AG04450 (cell line): ENCODE measurements at regions not wholly inside any gene's neighbourhood (a gene's known extent, or its start where the extent isn't known, plus 50 kb on each side); places are given as distances from the start of the nearest gene placed in this dataset.

Source experiments
- CTCF ChIA-PET: fragments of 300-600, 350-600 bp; formaldehyde crosslinking; extraction: SDS; loops from one replicate; lab custom pipeline; 2022; ENCODE audit warnings: antibody characterized with exemption, inconsistent platforms; lab: Charles Lee
- POLR2A ChIA-PET: fragments of 350-600 bp; formaldehyde crosslinking; extraction: SDS; loops from one replicate; lab custom pipeline; 2021; ENCODE audit warnings: antibody characterized with exemption, inconsistent platforms; lab: Yijun Ruan, JAX
- DNase-seq: peaks from one replicate; pipeline ENCODE4 v3.0.0-alpha.2; 2011; ENCODE audit warnings: low read depth, low spot score
- H3K27ac ChIP-seq: one replicate; pipeline ENCODE4 v1.5.1; 2012; ENCODE audit warnings: low read depth, low read length, control low read depth
- H3K27me3 ChIP-seq: one replicate; pipeline ENCODE4 v1.6.0; 2012; ENCODE audit warnings: low read length; ENCODE audit not compliant: control insufficient read depth, insufficient read depth
- H3K4me3 ChIP-seq: 2 replicates; pipeline ENCODE4 v1.5.1; 2011; ENCODE audit warnings: mild to moderate bottlenecking, low read depth, low read length, control low read depth
- H3K9me3 ChIP-seq: 2 replicates; pipeline ENCODE4 v1.5.1; 2012; ENCODE audit warnings: low read length; ENCODE audit not compliant: control insufficient read depth, insufficient read depth
- TF ChIP-seq, protein P1 (sequence below): IDR thresholded peaks from 2 replicates; pipeline ENCODE4 v1.5.1; 2011; ENCODE audit warnings: low read depth, low read length, control low read depth, inconsistent platforms

DNA sequence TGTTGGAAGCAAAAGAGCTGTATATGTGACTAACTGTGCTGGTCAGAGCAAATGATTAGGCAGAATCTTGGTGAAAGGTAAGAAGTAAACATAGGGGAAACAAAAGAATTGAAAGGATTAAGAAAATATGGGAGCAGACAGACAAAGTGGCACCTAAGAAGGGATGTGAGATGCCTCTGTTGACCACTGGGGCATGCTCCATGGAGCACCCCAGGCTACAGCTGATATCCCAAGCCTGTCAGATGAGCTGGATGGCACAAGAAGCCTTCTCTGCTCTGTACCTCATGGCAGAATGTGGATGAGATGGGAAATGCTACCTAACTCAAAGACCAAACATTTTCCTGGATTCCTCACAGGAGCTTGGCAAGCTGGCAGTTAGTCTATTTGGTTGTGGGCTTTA lies 89.3 kb upstream of the SLIT3 start:
- DNase-seq, result no peak
- Histone ChIP-seq H3K27ac (no peak overlapping the region), H3K9me3 (no peaks in the 10 kb centered on the region), H3K4me3 (no peak overlapping the region), H3K27me3 (no peaks in the 10 kb centered on the region)
- CTCF ChIA-PET, result interaction anchor here (0.6 kb wide), 1 partner anchor 1078 kb away, joined by 4 read pairs; no protein-coding TSS in a partner anchor
- POLR2A ChIA-PET, result no interaction called here
- TF ChIP-seq, protein P1, sequence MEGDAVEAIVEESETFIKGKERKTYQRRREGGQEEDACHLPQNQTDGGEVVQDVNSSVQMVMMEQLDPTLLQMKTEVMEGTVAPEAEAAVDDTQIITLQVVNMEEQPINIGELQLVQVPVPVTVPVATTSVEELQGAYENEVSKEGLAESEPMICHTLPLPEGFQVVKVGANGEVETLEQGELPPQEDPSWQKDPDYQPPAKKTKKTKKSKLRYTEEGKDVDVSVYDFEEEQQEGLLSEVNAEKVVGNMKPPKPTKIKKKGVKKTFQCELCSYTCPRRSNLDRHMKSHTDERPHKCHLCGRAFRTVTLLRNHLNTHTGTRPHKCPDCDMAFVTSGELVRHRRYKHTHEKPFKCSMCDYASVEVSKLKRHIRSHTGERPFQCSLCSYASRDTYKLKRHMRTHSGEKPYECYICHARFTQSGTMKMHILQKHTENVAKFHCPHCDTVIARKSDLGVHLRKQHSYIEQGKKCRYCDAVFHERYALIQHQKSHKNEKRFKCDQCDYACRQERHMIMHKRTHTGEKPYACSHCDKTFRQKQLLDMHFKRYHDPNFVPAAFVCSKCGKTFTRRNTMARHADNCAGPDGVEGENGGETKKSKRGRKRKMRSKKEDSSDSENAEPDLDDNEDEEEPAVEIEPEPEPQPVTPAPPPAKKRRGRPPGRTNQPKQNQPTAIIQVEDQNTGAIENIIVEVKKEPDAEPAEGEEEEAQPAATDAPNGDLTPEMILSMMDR, result no peak

DNA sequence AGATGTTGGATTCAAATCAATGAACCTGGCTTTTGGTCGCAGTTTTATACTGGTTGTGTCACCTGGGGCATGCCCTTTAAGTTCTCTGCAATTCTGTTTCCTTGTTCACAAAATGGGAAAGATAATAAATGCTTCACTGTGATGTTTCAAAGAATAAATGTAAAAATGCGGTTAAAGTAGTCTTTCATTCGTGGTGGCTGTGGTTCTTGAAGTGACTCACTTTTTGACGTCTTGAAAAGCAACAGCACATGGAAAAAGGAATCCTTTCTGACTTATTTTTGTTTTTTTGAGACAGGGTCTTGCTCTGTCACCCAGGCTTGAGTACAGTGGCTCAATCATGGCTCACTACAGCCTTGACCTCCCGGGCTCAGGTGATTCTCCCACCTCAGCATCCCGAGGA lies 88.4 kb upstream of the SLIT3 start:
- Histone ChIP-seq H3K27ac (no peak overlapping the region), H3K4me3 (no peak overlapping the region), H3K9me3 (no peaks in the 10 kb centered on the region), H3K27me3 (no peaks in the 10 kb centered on the region)
- CTCF ChIA-PET, result no interaction called here
- TF ChIP-seq, protein P1, result no peak
- DNase-seq, result no peak
- POLR2A ChIA-PET, result no interaction called here

- CTCF ChIA-PET, result no interaction called here
- TF ChIP-seq, protein P1, result no peak
These were observed 84.7 kb upstream of the SLIT3 start for GRCh38 chr5:169385636-169386035.

GRCh38 chr5:169384661-169385060 lies 83.7 kb upstream of the SLIT3 start:
- TF ChIP-seq, protein P1, result no peak
- no peak overlapping the region for H3K27ac ChIP-seq
- no peak overlapping the region for H3K4me3 ChIP-seq
- POLR2A ChIA-PET, result no interaction called here
- no peaks in the 10 kb centered on the region for H3K27me3 ChIP-seq
- DNase-seq, result no peak
- no peaks in the 10 kb centered on the region for H3K9me3 ChIP-seq
- CTCF ChIA-PET, result no interaction called here

More at GRCh38 chr5:169385636-169386035, 84.7 kb upstream of the SLIT3 start:
- Histone ChIP-seq H3K27ac (no peak overlapping the region), H3K27me3 (no peaks in the 10 kb centered on the region), H3K9me3 (no peaks in the 10 kb centered on the region), H3K4me3 (no peak overlapping the region)
- POLR2A ChIA-PET, result no interaction called here
- no peak for DNase-seq

GRCh38 chr5:169374761-169375160 lies 73.8 kb upstream of the SLIT3 start:
- CTCF ChIA-PET, result no interaction called here

More at GRCh38 chr5:169374761-169375160, 73.8 kb upstream of the SLIT3 start:
- Histone ChIP-seq H3K4me3 (no peak overlapping the region), H3K27ac (no peak overlapping the region), H3K9me3 (no peaks in the 10 kb centered on the region), H3K27me3 (no peaks in the 10 kb centered on the region)
- DNase-seq, result no peak
- POLR2A ChIA-PET, result interaction anchor here (0.6 kb wide), 1 partner anchor 25 kb away, joined by 3 read pairs; no protein-coding TSS in a partner anchor
- TF ChIP-seq, protein P1, result no peak
